ENCODE measurements at regions not wholly inside any gene's neighbourhood (a gene's known extent, or its start where the extent isn't known, plus 50 kb on each side); places are given as distances from the start of the nearest gene placed in this dataset.

DNA sequence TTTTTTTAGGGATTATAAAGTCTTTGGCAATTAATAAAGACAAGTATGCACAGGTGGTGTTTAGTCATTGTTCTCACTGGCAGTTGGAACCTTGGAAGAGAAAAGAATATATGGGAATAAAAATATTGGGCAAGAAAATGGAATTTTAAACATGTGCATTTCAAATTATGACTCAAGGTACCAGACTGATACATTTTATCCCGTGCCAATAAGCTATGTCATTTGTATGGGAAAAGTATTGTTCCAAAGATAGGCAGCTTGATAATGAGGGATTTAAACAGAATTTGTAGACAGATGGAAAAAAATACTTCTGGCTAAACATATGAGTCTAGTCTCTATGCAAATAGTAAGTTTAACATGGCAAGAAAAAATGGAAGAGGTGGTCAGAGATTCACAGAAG, 169.5 kb upstream of the UFM1 start:
- CTCF ChIA-PET: interaction anchor here (0.6 kb wide), 1 partner anchor 120 kb away, joined by 3 read pairs; no protein-coding TSS in a partner anchor
- no peak for ATAC-seq (ENCODE audit: low read depth)

More for the DNA sequence above, 169.5 kb upstream of the UFM1 start:
- TF ChIP-seq RAD21 (IDR thresholded peaks at IDR 0.05; ENCODE audit: low read length) (no peak), CEBPB (IDR thresholded peaks at IDR 0.05; ENCODE audit: low read depth, low read length) (no peak), NFE2L2 (IDR thresholded peaks at IDR 0.05; ENCODE audit: low read depth, low read length) (no peak), USF2 (IDR thresholded peaks at IDR 0.05; ENCODE audit: low read depth, low read length) (no peak), SMC3 (IDR thresholded peaks at IDR 0.05; ENCODE audit: low read depth, low read length) (no peak), RFX5 (IDR thresholded peaks at IDR 0.05; ENCODE audit: low read depth, low read length) (no peak), RCOR1 (IDR thresholded peaks at IDR 0.05; ENCODE audit: insufficient replicate concordance, low read length) (no peak), MXI1 (IDR thresholded peaks at IDR 0.05; ENCODE audit: borderline replicate concordance, low read depth, low read length) (no peak), FOS (IDR thresholded peaks at IDR 0.05; ENCODE audit: low read depth, low read length) (no peak), BHLHE40 (IDR thresholded peaks at IDR 0.05; ENCODE audit: low read depth, low read length) (no peak)
- no peaks in the 10 kb centered on the region for H3K9me3 ChIP-seq (ENCODE audit: control insufficient read depth, insufficient read depth, low read length)
- in situ Hi-C loops (cut with MboI; ENCODE audit: low sequenced_read_pairs): no loop called here
- no CpG with 5 or more reads among the region's 1 CpG for WGBS, 2 experiments (ENCODE audit: extremely low coverage in 2 of 2, insufficient read length in 1 of 2)
- peak; percentile 2 for DNase-seq
- H3K9me1 ChIP-seq (ENCODE audit: insufficient read depth, low read length): no peaks in the 10 kb centered on the region
- POLR2A ChIA-PET (ENCODE audit: unreplicated experiment): no interaction called here
- no peak overlapping the region for H2BK15ac ChIP-seq (ENCODE audit: low read depth, low read length)
- H4K20me1 ChIP-seq (ENCODE audit: insufficient read depth, low read length): no peaks in the 10 kb centered on the region
- no peaks in the 10 kb centered on the region for H3K36me3 ChIP-seq (ENCODE audit: control insufficient read depth, insufficient read depth, low read length)
- intact Hi-C loops (cut with micrococcal nuclease): no loop called here
- no peak overlapping the region for H2BK20ac ChIP-seq (ENCODE audit: low read depth, low read length)
- no peak overlapping the region for H4K5ac ChIP-seq (ENCODE audit: low read depth, low read length)
- H2BK5ac ChIP-seq (ENCODE audit: low read depth, low read length, poor library complexity, severe bottlenecking): no peak overlapping the region
- no peak overlapping the region for H3K4me2 ChIP-seq (ENCODE audit: low read depth, low read length)
- H3K9ac ChIP-seq (ENCODE audit: low read depth, low read length): no peak overlapping the region
- no peak overlapping the region for H4K91ac ChIP-seq (ENCODE audit: insufficient read depth, low read depth, low read length)
- H2AFZ ChIP-seq (replicated peaks; ENCODE audit: low read length, poor library complexity): no peak overlapping the region
- no peaks in the 10 kb centered on the region for H3K4me1 ChIP-seq (ENCODE audit: control insufficient read depth, insufficient read depth, low read length)
- no peak overlapping the region for H2BK120ac ChIP-seq (ENCODE audit: low read depth, low read length)
- no peak overlapping the region for H3K14ac ChIP-seq (replicated peaks; ENCODE audit: low read depth, low read length)
- H2AK5ac ChIP-seq (ENCODE audit: low read depth, low read length): no peak overlapping the region
- H3K23ac ChIP-seq (ENCODE audit: low read depth, low read length): no peak overlapping the region
- H3K4me3 ChIP-seq (ENCODE audit: insufficient read depth, low read depth, low read length): no peak overlapping the region
- H2AK9ac ChIP-seq (replicated peaks; ENCODE audit: low read depth, low read length, poor library complexity): no peak overlapping the region
- no peaks in the 10 kb centered on the region for H3K27me3 ChIP-seq (ENCODE audit: control insufficient read depth, insufficient read depth, low read length)
- no peak overlapping the region for H3K4ac ChIP-seq (ENCODE audit: low read depth, low read length)
- no peak overlapping the region for H3K27ac ChIP-seq (ENCODE audit: insufficient read depth, low read length)
- no peaks in the 10 kb centered on the region for H3K79me1 ChIP-seq (ENCODE audit: low read depth in 1 of 2, low read length in 2 of 2)
- H4K8ac ChIP-seq (ENCODE audit: low read depth in 2 of 2, low read length in 2 of 2): no peak overlapping the region
- H3K18ac ChIP-seq (ENCODE audit: low read depth, low read length): no peak overlapping the region
- H3K56ac ChIP-seq (ENCODE audit: extremely low read depth, insufficient read depth, low read length): no peak overlapping the region
- no TSS peak for BruUV-seq (replicated peaks)
- dilution Hi-C loops (cut with HindIII; ENCODE audit: low sequenced_read_pairs, unreplicated experiment): no loop called here
